ENCODE measurements at regions not wholly inside any gene's neighbourhood (a gene's known extent, or its start where the extent isn't known, plus 50 kb on each side); places are given as distances from the start of the nearest gene placed in this dataset.

DNA sequence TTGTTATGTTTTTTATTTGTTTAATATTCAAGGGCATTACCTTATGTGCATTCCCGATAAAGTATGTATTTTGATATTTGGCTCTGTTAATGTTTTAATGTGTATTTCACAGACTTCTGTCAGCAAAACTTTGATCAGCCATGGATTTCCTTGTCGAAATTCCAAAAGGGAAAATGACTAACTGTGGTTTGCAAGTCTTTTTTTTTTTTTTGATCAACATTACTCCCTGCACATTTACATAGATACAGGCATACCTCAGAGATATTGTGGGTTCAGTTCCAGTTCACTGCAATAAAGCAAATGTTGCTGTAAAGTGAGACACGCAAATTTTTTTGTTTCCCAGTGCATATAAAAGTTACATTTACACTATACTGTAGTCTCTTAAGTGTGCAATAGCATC lies 351.9 kb downstream of the CXCL12 start:
- no peaks in the 10 kb centered on the region for H3K4me1 ChIP-seq (ENCODE audit: insufficient read depth, low read length)

DNA sequence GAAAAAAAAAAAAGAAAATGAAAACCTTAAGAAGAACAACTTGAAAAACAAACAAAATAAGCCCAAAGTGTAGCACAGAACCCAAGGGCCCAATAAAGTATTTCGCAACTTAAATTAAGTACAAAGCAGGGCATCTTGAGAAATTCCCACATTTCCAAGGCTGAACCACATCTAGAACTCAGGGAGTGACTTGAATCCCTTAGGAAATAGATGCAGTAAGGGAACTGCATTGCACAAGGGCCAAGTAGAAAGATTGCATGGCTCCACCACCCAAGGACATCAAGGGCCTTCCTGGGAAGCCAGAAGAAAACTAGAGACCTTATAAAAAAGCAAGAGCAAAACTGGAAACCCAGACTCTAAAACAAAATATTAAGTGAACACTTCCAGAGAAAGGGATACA lies 352.7 kb downstream of the CXCL12 start:
- Histone ChIP-seq H3K4me1 (ENCODE audit: insufficient read depth, low read length) (no peaks in the 10 kb centered on the region), H3K9ac (ENCODE audit: low read depth, low read length) (no peak overlapping the region), H3K36me3 (ENCODE audit: insufficient read depth, low read length) (no peaks in the 10 kb centered on the region), H3K9me3 (ENCODE audit: control insufficient read depth, insufficient read depth, low read length) (no peaks in the 10 kb centered on the region)

More for the DNA sequence above, 351.9 kb downstream of the CXCL12 start:
- Histone ChIP-seq H3K9me3 (ENCODE audit: control insufficient read depth, insufficient read depth, low read length) (no peaks in the 10 kb centered on the region), H3K36me3 (ENCODE audit: insufficient read depth, low read length) (no peaks in the 10 kb centered on the region), H3K9ac (ENCODE audit: low read depth, low read length) (no peak overlapping the region)

DNA sequence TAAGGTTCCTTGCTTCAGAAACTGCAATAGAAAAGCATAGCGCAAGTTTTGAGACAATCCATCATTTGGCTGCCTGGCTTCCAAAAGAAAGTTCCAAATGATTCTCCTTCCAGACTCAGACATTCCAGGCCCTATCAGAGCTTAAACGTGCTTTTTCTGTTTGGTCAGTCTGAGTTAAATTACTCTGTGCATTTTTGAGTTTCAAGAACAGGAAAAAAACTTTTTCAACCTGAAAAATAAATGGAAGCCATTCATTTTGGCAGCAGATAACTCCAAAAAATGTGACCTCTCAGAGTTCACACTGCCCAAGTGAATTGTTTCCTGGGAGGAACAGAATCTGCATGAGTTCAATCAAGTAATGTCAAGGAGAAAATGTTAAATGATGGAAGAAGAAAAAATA lies 354.2 kb downstream of the CXCL12 start:
- H3K9ac ChIP-seq (ENCODE audit: low read depth, low read length) = no peak overlapping the region
- H3K4me1 ChIP-seq (ENCODE audit: insufficient read depth, low read length) = no peaks in the 10 kb centered on the region
- no peaks in the 10 kb centered on the region for H3K36me3 ChIP-seq (ENCODE audit: insufficient read depth, low read length)
- no peaks in the 10 kb centered on the region for H3K9me3 ChIP-seq (ENCODE audit: control insufficient read depth, insufficient read depth, low read length)

DNA sequence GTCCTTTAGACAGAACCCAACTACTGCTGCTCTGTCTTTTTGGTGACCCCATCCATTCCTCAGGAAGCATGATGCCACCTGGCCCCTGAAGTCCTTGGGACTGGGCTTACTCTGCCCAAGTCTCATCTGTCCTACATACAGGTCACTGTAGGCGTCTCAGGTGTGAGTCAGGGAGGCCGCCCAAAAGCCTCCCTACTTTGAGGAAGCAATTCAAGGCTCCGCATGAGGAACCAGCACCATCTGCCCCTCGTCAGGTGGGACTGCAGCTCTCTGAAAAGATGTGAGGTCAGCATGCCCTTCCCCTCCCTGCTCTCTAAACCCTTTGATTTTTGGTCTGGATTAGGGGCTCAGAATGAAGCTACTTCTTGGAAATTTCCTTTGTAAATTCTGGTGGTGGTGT lies 354.8 kb downstream of the CXCL12 start:
- no peaks in the 10 kb centered on the region for H3K36me3 ChIP-seq (ENCODE audit: insufficient read depth, low read length)
- H3K4me1 ChIP-seq (ENCODE audit: insufficient read depth, low read length) = no peaks in the 10 kb centered on the region
- H3K9ac ChIP-seq (ENCODE audit: low read depth, low read length) = no peak overlapping the region
- no peaks in the 10 kb centered on the region for H3K9me3 ChIP-seq (ENCODE audit: control insufficient read depth, insufficient read depth, low read length)

DNA sequence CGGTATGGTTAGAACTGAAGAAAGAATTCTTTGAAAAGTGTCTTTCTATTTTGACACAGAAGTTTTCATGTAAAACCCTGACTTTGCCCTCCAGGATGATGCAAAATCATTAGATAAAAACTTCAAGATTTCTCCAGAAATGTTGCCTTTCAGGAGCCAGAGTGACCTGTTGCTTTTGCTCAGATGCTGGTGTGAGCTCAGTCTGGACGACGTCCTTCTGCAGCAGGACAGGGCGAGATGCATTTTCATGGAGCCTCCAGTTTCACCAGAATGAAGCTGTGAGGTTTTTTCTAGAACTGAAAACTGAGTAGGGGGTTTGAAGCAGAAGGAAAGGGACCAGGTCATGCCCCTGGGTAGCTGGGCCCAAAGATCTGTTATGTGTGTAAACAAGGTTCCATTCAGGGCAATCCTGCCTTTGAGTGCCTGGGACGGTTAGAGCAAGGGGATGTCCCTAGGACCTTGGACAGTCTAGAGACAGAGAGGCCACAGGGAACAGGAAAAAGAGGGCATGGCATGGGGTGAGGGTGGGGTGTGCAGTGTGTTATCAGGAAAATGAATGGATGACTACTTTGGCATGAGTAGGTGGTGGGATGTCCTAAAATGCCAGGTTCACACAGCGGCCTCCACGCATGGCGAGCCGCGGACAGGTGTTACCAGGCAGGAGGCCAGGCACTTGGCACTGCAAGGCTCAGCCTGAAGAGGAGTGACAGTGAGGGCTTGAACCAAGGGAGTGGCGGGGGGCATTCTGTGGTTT lies 356.3 kb downstream of the CXCL12 start:
- no peak overlapping the region for H3K9ac ChIP-seq (ENCODE audit: low read depth, low read length)
- no peaks in the 10 kb centered on the region for H3K36me3 ChIP-seq (ENCODE audit: insufficient read depth, low read length)
- H3K9me3 ChIP-seq (ENCODE audit: control insufficient read depth, insufficient read depth, low read length) = no peaks in the 10 kb centered on the region
- H3K4me1 ChIP-seq (ENCODE audit: insufficient read depth, low read length) = no peaks in the 10 kb centered on the region

DNA sequence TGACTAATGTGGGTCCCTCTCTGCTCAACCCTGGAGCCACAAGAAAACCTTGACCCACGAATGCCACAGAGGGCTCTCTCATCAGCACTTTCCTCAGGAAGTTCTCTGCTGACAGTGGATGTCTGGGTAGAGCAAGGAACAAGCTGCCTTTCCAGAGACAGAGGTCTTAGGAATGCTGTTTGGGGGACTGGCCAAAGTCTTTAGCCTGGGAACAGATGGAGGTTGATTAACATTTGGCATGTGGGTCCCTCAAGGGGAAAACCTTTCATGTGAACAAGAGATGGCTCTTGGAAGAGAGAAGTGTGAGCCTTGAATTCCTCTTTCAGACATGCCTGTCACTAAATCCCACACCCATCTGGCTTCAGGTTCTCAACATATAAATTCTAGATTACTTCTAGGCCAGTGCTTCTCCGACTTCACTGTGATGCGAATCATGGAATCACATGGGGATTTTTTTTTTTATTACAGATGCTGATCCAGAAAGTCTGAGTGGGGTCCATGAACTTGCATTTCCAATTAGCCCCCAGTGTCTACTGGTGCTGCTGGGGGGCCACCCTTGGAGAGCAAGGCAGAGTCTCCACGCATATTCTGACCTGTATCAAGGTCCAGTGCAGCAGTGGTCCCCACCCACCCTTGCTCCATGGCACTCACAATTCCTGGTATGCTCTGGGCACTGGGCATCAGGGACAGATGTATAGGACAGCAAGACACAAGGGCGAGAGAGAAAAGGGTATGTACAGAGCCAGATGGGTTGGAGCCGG lies 360.4 kb downstream of the CXCL12 start:
- Histone ChIP-seq H3K4me1 (ENCODE audit: insufficient read depth, low read length) (no peaks in the 10 kb centered on the region), H3K9ac (ENCODE audit: low read depth, low read length) (no peak overlapping the region), H3K9me3 (ENCODE audit: control insufficient read depth, insufficient read depth, low read length) (no peaks in the 10 kb centered on the region), H3K36me3 (ENCODE audit: insufficient read depth, low read length) (no peaks in the 10 kb centered on the region)

DNA sequence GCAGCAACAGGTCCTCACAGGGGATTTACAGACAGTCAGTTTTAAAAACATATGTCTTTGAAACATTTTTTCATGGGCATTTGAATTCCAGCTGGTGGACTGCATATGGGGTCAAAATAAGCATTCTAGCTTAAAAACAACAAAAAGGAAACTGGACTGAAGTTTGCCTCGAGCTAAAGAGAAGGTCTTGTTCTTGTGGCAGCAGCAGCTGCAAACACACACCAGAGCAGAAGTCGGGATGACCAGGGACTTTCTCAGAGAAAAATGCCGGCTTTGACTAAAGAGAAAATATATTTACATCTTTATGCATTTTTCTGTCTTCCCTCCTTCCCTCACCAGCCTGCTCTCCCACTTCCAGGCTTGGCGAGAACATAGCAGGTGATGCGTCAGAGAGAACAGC lies 361.4 kb downstream of the CXCL12 start:
- H3K36me3 ChIP-seq (ENCODE audit: insufficient read depth, low read length) = no peaks in the 10 kb centered on the region
- no peaks in the 10 kb centered on the region for H3K9me3 ChIP-seq (ENCODE audit: control insufficient read depth, insufficient read depth, low read length)
- H3K9ac ChIP-seq (ENCODE audit: low read depth, low read length) = no peak overlapping the region
- H3K4me1 ChIP-seq (ENCODE audit: insufficient read depth, low read length) = no peaks in the 10 kb centered on the region

DNA sequence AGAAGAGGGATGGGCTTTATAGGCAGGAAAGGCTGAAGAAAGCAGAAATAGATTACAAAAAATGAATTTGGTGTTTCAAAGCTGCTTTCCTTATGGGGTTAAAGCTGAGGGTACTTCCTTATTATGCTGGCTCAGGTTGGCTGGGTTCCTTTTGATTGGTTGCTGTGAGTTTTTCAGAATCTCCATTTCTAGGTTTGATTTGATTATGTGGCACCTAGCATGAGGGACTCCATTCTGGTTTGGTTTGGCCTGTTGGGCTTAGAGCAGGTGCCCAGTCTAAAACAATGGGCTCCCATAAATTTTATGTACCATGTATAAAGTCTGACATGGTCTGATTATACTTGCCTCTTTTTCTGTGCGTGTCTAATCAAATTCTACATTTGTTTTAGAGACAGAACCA lies 362.7 kb downstream of the CXCL12 start:
- Histone ChIP-seq H3K9me3 (ENCODE audit: control insufficient read depth, insufficient read depth, low read length) (no peaks in the 10 kb centered on the region), H3K4me1 (ENCODE audit: insufficient read depth, low read length) (no peaks in the 10 kb centered on the region), H3K9ac (ENCODE audit: low read depth, low read length) (no peak overlapping the region), H3K36me3 (ENCODE audit: insufficient read depth, low read length) (no peaks in the 10 kb centered on the region)

DNA sequence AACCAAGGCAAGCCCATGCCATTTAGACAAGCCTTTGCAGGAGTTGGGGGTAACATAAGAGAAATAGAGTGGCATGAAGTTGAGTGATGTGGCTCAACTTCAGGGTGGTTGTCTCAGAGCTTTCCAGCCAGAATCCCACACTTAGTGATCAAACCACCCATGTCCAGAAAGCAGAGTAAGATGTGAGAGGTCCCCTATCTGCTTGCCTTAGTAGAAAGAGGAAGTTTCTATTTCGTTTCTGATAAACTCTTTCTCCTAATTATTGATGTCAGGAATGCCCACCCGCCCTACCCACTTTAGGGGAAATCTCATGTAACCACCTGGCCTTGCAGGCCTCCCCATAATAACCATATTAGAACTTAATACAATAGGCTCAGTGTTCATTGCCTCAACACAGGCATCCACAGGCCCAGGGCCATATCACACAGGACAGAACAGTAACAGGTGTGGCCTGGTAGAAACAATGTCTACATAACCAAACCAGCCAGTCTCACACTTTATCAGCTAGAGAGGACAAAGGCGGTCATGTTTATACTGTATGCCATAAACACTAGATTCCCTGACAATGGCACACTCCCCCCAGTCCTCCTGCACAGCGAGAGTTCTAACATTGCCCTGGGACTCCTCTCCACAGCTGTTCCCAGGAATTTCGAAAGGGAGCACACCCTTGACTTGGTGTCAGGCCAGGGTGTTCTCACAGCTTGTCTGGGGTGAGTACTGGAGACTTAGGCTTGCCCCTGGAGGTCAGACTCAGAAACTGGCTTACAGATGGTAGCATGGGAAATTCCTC lies 364.4 kb downstream of the CXCL12 start:
- Histone ChIP-seq H3K9ac (ENCODE audit: low read depth, low read length) (no peak overlapping the region), H3K36me3 (ENCODE audit: insufficient read depth, low read length) (no peaks in the 10 kb centered on the region), H3K4me1 (ENCODE audit: insufficient read depth, low read length) (no peaks in the 10 kb centered on the region), H3K9me3 (ENCODE audit: control insufficient read depth, insufficient read depth, low read length) (no peaks in the 10 kb centered on the region)

DNA sequence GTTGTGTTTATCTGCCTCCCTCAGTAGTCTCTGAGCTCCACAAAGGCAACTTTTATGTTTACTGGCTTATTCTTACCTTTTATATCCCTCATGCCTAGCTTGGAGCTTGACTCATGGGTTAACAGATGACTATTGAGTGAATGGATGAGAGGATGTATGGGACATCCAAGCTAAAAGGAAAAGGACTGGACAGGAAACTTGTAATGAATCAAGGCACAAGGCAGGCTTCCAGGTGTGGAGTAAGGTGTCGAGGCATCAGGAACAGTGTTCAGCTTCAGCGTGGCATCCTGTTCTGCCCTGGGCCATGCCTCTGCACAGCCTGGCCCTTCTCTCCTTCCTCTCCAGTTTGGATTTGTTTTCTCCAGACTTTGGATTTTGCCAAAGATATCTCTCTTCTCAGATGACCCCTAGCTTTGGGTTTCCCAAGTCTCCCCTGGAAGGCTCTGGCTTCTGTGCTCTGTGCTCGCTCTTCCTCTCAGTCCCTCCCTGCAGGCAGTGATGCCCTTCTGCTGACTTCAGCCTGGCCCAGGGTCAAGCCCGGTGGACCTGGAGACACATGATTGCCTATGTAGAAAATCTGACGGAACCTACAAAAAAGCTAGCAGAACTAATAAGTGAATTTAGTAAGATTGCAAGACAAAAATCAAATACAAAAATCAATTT lies 367.3 kb downstream of the CXCL12 start:
- Histone ChIP-seq H3K36me3 (ENCODE audit: insufficient read depth, low read length) (no peaks in the 10 kb centered on the region), H3K9me3 (ENCODE audit: control insufficient read depth, insufficient read depth, low read length) (no peaks in the 10 kb centered on the region), H3K9ac (ENCODE audit: low read depth, low read length) (no peak overlapping the region), H3K4me1 (ENCODE audit: insufficient read depth, low read length) (no peaks in the 10 kb centered on the region)

DNA sequence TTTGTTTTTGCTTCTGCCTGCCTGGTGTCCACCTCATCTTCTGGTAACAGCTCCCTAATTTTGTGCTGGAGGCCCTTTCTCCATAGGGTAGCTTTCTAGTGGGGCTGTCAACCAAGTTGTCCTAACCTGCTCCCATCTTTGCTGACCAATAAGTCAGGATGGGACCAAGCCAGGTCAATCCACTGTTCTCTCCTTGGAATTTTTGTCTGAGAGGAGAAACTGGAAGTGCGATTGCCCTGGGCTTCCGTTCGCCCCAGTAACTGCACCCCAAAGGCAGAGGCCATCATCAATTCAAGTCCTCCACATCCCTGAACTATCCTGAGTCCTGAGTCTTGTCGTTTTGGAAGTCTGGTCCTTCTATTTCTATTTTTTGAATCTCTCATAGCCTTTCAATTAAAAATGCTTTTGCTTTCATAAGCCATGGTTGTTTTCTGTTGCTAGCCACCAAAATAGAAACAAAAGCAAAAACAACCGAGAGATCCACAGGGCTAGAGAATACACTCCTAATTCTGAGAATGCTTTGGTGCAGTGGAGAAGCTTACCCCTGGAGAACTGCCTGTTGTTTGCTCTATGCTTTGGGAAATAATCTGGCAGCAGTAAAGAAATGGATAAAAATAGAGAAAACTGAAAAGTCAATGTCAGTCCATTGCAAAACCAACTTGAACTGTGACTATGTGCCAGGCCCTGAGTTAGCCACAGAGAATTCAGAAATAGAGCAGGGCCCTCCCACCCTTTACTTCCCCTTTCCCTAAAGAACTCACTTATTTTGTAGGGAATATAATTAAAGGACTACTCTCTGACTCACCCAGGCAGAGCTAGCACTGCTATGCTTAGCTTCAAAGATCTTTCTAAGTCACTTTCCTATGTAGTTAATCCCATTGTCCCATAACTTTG lies 368.1 kb downstream of the CXCL12 start:
- Histone ChIP-seq H3K9me3 (ENCODE audit: control insufficient read depth, insufficient read depth, low read length) (no peaks in the 10 kb centered on the region), H3K9ac (ENCODE audit: low read depth, low read length) (no peak overlapping the region), H3K4me1 (ENCODE audit: insufficient read depth, low read length) (no peaks in the 10 kb centered on the region), H3K36me3 (ENCODE audit: insufficient read depth, low read length) (no peaks in the 10 kb centered on the region)

DNA sequence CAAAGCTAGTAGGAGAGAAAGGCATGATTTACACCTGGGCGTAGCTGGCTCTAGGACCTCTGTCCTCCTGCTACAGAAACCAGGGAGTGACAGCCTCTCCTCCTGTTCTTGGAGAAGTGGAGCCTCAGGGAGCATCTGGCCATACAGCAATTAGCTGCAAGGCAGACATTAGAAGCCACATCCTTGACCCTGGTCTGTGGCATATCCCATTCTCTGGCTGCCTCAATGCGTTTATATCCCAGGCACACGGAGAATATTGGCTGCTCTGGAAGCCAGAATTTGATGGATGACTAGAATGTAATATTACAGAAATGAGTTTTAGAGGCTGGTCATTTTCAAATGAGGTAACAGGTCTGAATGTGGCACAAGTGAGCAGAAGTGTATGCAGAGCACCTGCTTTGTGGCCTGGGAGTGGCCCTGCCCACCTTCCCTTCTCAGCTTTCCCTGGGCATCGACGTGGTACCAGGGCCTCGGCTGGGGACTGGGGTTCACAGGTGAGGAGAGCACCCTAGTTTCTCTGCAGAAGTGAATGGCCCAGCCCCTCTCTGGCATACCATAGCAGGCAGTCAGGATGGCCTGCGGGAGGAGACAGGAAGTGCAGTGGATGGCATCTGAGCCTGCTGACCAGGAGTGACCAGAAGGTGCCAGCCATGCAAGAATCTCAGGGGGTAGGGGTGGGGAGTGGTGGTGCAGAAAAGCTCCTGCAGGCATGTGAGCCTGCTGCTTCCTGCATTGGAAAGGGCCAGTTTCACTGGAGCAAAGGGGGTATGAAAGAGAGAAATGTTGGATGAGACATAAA lies 367.2 kb upstream of the ZNF32 start:
- H3K4me1 ChIP-seq (ENCODE audit: insufficient read depth, low read length) = no peaks in the 10 kb centered on the region
- no peaks in the 10 kb centered on the region for H3K36me3 ChIP-seq (ENCODE audit: insufficient read depth, low read length)
- H3K9me3 ChIP-seq (ENCODE audit: control insufficient read depth, insufficient read depth, low read length) = no peaks in the 10 kb centered on the region
- no peak overlapping the region for H3K9ac ChIP-seq (ENCODE audit: low read depth, low read length)

DNA sequence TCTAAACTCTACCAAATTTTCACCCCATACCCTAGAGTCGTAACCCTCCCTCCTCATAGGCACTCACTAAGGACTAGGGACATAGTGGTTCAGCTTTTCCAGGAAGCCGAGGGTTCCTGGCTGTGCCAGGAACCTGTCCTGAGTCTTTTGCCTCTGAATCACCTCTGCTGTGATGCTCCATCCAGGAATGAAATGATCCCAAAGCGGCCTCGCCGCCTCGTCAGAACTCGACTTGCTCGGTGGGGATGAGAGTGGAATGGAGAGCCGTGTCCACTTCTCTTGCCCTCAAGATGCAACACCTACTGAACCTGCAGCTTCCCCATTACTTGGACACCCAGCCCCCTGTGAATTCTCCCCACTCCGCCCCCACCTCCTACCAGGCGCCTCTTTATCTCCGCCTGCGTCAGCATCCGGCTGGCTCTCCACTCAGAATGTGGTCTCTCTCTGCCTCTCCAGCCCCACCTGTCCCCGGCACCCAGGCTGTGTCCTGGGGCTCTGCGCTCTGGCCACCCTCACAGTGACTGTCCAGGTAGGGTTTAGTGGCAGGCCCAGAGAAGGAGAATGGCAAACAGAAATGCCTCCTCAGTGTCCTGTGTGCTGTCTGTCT lies 366.1 kb upstream of the ZNF32 start:
- Histone ChIP-seq H3K36me3 (ENCODE audit: insufficient read depth, low read length) (no peaks in the 10 kb centered on the region), H3K9ac (ENCODE audit: low read depth, low read length) (no peak overlapping the region), H3K9me3 (ENCODE audit: control insufficient read depth, insufficient read depth, low read length) (no peaks in the 10 kb centered on the region), H3K4me1 (ENCODE audit: insufficient read depth, low read length) (no peaks in the 10 kb centered on the region)

All from ES-I3 (cell line).